Gastrocnemius medialis (tissue), 4 donors: ENCODE measurements at regions not wholly inside any gene's neighbourhood (a gene's known extent, or its start where the extent isn't known, plus 50 kb on each side); places are given as distances from the start of the nearest gene placed in this dataset.

Source experiments
- ATAC-seq, 2 donors: fragments of 150-250 bp; one replicate each; pipeline ENCODE4 v1.9.1; 2016
- DNase-seq, 2 donors: peaks; one replicate each; pipeline ENCODE4 v3.0.0-alpha.2; 2019
- H3K27ac ChIP-seq, 4 donors: fragments of 200-600 bp; sonication (generic); 1 replicate in 1 of 4; 2 replicates in 3 of 4; pipeline ENCODE4 v1.5.1; 2016 to 2018; ENCODE audit warnings: mild to moderate bottlenecking in 2 of 4, moderate library complexity in 1 of 4
- H3K27me3 ChIP-seq, 3 donors: fragments of 200-600 bp; sonication (generic) in 2 of 3; 1 replicate in 1 of 3; 2 replicates in 2 of 3; pipeline versions ENCODE4 v1.5.1 to v1.6.0; 2016 to 2019; ENCODE audit warnings: mild to moderate bottlenecking in 1 of 3, moderate library complexity in 1 of 3
- H3K36me3 ChIP-seq, 2 donors: fragments of 200-600 bp; sonication (generic) in 1 of 2; one replicate each; pipeline ENCODE4 v1.5.1; 2017 to 2018
- H3K4me1 ChIP-seq, 2 donors: fragments of 200-600 bp; sonication (generic) in 1 of 2; one replicate each; pipeline ENCODE4 v1.5.1; 2016 to 2017; ENCODE audit warnings: mild to moderate bottlenecking in 2 of 2
- H3K4me3 ChIP-seq, 4 donors: fragments of 200-600 bp; sonication (generic) in 3 of 4; 1 replicate in 1 of 4; 2 replicates in 3 of 4; pipeline ENCODE4 v1.5.1; 2016 to 2019; ENCODE audit warnings: mild to moderate bottlenecking in 2 of 4
- H3K9me3 ChIP-seq, 3 donors: fragments of 200-600 bp; sonication (generic) in 2 of 3; 1 replicate in 1 of 3; 2 replicates in 2 of 3; pipeline ENCODE4 v1.5.1; 2016 to 2019
- POLR2A ChIP-seq, 2 donors: fragments of 450-650 bp; IDR thresholded peaks; one replicate each; pipeline ENCODE4 v1.6.1; 2017; ENCODE audit warnings: antibody characterized with exemption in 2 of 2, mild to moderate bottlenecking in 2 of 2, moderate library complexity in 2 of 2
- in situ Hi-C, 4 donors: fragments of 200-750 bp; cut with MboI; loops; one replicate each; pipeline versions ENCODE4 v1.15.0 to v1.8.0; 2017; ENCODE audit warnings: low sequenced_read_pairs in 4 of 4
- intact Hi-C: fragments of 100-400 bp; cut with DNase I; formaldehyde crosslinking; loops from one replicate; pipeline ENCODE4 v1.15.1; 2023; ENCODE audit warnings: low total_unique reads
- TF ChIP-seq, protein P1 (sequence below), 5 experiments: fragments of 450-650 bp in 3 of 5; fragments of 200-600 bp in 2 of 5; sonication (generic) in 2 of 5; IDR thresholded peaks in 4 of 5; conservative IDR thresholded peaks in 1 of 5; 1 replicate in 4 of 5; 2 replicates in 1 of 5; pipeline ENCODE4 v1.5.1; 2016 to 2019; ENCODE audit warnings: antibody characterized with exemption in 5 of 5, mild to moderate bottlenecking in 3 of 5, moderate library complexity in 3 of 5

GRCh38 chr11:127478826-127479225 is 478.3 kb upstream of the KIRREL3 start:
- no peak for DNase-seq
- intact Hi-C loops (no loop called here), in situ Hi-C loops (no loop called here)
- Histone ChIP-seq H3K36me3 (no peaks in the 10 kb centered on the region), H3K9me3 (no peaks in the 10 kb centered on the region), H3K4me1 (no peaks in the 10 kb centered on the region), H3K4me3 (no peak overlapping the region), H3K27me3 (no peaks in the 10 kb centered on the region), H3K27ac (no peak overlapping the region)
- no peak for TF ChIP-seq POLR2A (IDR thresholded peaks at IDR 0.05)
- TF ChIP-seq, protein P1, sequence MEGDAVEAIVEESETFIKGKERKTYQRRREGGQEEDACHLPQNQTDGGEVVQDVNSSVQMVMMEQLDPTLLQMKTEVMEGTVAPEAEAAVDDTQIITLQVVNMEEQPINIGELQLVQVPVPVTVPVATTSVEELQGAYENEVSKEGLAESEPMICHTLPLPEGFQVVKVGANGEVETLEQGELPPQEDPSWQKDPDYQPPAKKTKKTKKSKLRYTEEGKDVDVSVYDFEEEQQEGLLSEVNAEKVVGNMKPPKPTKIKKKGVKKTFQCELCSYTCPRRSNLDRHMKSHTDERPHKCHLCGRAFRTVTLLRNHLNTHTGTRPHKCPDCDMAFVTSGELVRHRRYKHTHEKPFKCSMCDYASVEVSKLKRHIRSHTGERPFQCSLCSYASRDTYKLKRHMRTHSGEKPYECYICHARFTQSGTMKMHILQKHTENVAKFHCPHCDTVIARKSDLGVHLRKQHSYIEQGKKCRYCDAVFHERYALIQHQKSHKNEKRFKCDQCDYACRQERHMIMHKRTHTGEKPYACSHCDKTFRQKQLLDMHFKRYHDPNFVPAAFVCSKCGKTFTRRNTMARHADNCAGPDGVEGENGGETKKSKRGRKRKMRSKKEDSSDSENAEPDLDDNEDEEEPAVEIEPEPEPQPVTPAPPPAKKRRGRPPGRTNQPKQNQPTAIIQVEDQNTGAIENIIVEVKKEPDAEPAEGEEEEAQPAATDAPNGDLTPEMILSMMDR (IDR thresholded peaks at IDR 0.05 in 4 of 5, conservative IDR thresholded peaks at IDR 0.05 in 1 of 5), result no peak
- no peak for ATAC-seq

DNA sequence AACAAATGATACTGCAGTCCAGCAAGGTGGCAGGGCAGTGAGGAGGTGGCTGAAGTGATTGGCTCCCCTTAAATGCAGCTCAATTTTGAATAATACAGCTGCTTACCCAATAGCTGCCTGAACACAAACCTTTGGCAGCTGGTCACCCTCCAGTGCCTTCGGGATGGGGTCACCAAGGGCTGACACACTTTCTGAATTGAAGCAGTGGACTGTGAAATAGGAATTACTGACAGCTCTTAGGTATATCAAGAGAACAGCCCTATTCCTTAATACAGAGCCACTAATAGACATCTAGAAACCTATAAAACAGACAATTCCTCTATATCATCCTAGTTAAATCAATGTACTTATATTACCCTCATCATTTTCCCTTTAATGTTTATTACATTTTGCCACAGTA is 474.2 kb upstream of the KIRREL3 start:
- TF ChIP-seq POLR2A (IDR thresholded peaks at IDR 0.05), result no peak
- TF ChIP-seq, protein P1 (IDR thresholded peaks at IDR 0.05 in 4 of 5, conservative IDR thresholded peaks at IDR 0.05 in 1 of 5), result no peak
- intact Hi-C loops, result no loop called here
- H3K4me1 ChIP-seq, result no peaks in the 10 kb centered on the region
- no peak overlapping the region for H3K4me3 ChIP-seq
- no peaks in the 10 kb centered on the region for H3K27me3 ChIP-seq
- in situ Hi-C loops, result no loop called here
- ATAC-seq (no peak), DNase-seq (no peak)
- H3K9me3 ChIP-seq, result no peaks in the 10 kb centered on the region
- no peaks in the 10 kb centered on the region for H3K36me3 ChIP-seq
- no peak overlapping the region for H3K27ac ChIP-seq

DNA sequence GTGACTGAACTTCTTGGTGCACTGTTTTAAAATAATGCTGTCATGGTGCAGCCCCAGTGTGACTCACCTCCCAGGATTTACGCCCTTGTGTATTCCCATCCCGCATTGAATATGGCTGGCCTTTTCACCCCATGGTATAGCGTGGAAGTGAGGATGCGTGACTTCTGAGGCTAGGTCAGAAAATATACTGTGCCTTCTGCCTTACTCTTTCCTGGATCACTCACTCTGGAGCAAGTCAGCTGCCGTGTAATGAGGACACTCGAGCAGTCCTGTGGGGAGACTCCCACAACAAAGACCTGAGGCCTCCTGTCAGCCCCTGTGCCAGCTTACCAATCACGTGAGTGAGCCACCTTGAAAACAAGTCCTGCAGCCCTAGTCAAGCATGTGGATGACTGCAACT is 471.9 kb upstream of the KIRREL3 start:
- Histone ChIP-seq H3K4me3 (no peak overlapping the region), H3K4me1 (no peaks in the 10 kb centered on the region), H3K36me3 (no peaks in the 10 kb centered on the region), H3K27me3 (no peaks in the 10 kb centered on the region), H3K27ac (no peak overlapping the region), H3K9me3 (no peaks in the 10 kb centered on the region)
- in situ Hi-C loops, result no loop called here
- DNase-seq (no peak), ATAC-seq (no peak)
- TF ChIP-seq, protein P1 (IDR thresholded peaks at IDR 0.05 in 4 of 5, conservative IDR thresholded peaks at IDR 0.05 in 1 of 5), result no peak
- TF ChIP-seq POLR2A (IDR thresholded peaks at IDR 0.05), result no peak
- intact Hi-C loops, result no loop called here

GRCh38 chr11:127471662-127472061 is 471.1 kb upstream of the KIRREL3 start:
- DNase-seq (no peak), ATAC-seq (no peak)
- no peaks in the 10 kb centered on the region for H3K27me3 ChIP-seq
- in situ Hi-C loops (no loop called here), intact Hi-C loops (no loop called here)
- H3K27ac ChIP-seq, result no peak overlapping the region
- H3K36me3 ChIP-seq, result no peaks in the 10 kb centered on the region
- no peaks in the 10 kb centered on the region for H3K4me1 ChIP-seq
- TF ChIP-seq, protein P1 (IDR thresholded peaks at IDR 0.05 in 4 of 5, conservative IDR thresholded peaks at IDR 0.05 in 1 of 5), result no peak
- no peak for TF ChIP-seq POLR2A (IDR thresholded peaks at IDR 0.05)
- no peak overlapping the region for H3K4me3 ChIP-seq
- H3K9me3 ChIP-seq, result no peaks in the 10 kb centered on the region

GRCh38 chr11:127470306-127470884 is 469.8 kb upstream of the KIRREL3 start:
- Histone ChIP-seq H3K36me3 (no peaks in the 10 kb centered on the region), H3K9me3 (no peaks in the 10 kb centered on the region), H3K27ac (no peak overlapping the region), H3K4me1 (no peaks in the 10 kb centered on the region), H3K4me3 (no peak overlapping the region), H3K27me3 (no peaks in the 10 kb centered on the region)
- TF ChIP-seq POLR2A (IDR thresholded peaks at IDR 0.05), result no peak
- TF ChIP-seq, protein P1 (IDR thresholded peaks at IDR 0.05 in 4 of 5, conservative IDR thresholded peaks at IDR 0.05 in 1 of 5), result peak in 1 of 5 experiments; percentile 22
- DNase-seq (no peak), ATAC-seq (no peak)
- in situ Hi-C loops (no loop called here), intact Hi-C loops (no loop called here)
